Activated B cell treated with CpG ODN at 0.5 μM for 24 hours (primary cell): ENCODE measurements at regions not wholly inside any gene's neighbourhood (a gene's known extent, or its start where the extent isn't known, plus 50 kb on each side); places are given as distances from the start of the nearest gene placed in this dataset.

Experiments used
- ATAC-seq: fragments of 200-7000 bp; cut with Tn5 transposase; one replicate; pipeline ENCODE4 v1.10.0; 2021; ENCODE audit warnings: low read depth, mild to moderate bottlenecking, moderate library complexity
- CTCF ChIA-PET: fragments of 350-600 bp; sonication (Branson Sonifier 250); formaldehyde crosslinking; loops from one replicate; lab custom pipeline; 2021; ENCODE audit warnings: antibody characterized with exemption; lab: Charles Lee
- POLR2A ChIA-PET: fragments of 350-600 bp; sonication (Branson Sonifier 250); formaldehyde crosslinking; loops from one replicate; lab custom pipeline; 2021; ENCODE audit warnings: antibody characterized with exemption; lab: Charles Lee
- DNase-seq: peaks from one replicate; pipeline ENCODE4 v3.0.0; 2022
- H3K27ac Mint-ChIP-seq: one replicate; pipeline ENCODE4 v1.8.0; 2020; ENCODE audit warnings: mixed read lengths
- H3K27me3 Mint-ChIP-seq: one replicate; pipeline ENCODE4 v1.8.0; 2021; ENCODE audit warnings: mixed read lengths
- H3K36me3 Mint-ChIP-seq: one replicate; pipeline ENCODE4 v1.8.0; 2021; ENCODE audit warnings: low read depth, mixed read lengths
- H3K4me1 Mint-ChIP-seq: one replicate; pipeline ENCODE4 v1.8.0; 2021; ENCODE audit warnings: mixed read lengths
- H3K4me3 Mint-ChIP-seq: one replicate; pipeline ENCODE4 v1.8.0; 2020; ENCODE audit warnings: mild to moderate bottlenecking, mixed read lengths
- H3K9me3 Mint-ChIP-seq: one replicate; pipeline ENCODE4 v1.8.0; 2020; ENCODE audit warnings: mixed read lengths
- intact Hi-C: fragments of 100-400 bp; cut with micrococcal nuclease; formaldehyde crosslinking; loops from one replicate; pipeline ENCODE4 v1.15.1; 2024
- TF ChIP-seq, protein P1 (sequence below): fragments of 200-600 bp; IDR thresholded peaks from one replicate; pipeline ENCODE4 v1.8.0; 2022; ENCODE audit warnings: antibody characterized with exemption, mild to moderate bottlenecking

DNA sequence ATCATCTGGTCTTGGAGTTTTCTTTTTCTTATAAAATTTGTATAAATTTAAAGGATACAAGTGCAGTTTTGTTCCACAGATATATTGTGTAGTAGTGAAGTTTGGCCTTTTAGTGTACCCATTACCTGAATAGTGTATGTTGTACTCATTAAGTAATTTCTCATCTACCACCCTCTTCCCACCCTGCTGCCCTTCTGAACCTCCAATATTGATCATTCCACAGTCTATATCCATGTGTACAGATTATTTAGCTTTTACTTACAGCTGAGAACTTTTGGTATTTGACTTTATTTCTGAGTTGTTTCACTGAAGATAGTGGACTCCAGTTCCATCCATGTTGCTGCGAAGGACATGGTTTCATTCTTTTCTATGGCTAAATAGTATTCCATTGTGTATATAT is 63.1 kb upstream of the NR3C1 start:
- no peak overlapping the region for H3K27ac Mint-ChIP-seq
- no peaks in the 10 kb centered on the region for H3K9me3 Mint-ChIP-seq
- intact Hi-C loops, result no loop called here
- no peak overlapping the region for H3K4me3 Mint-ChIP-seq
- POLR2A ChIA-PET, result interaction anchor here (0.6 kb wide), 1 partner anchor 63 kb away, joined by 3 read pairs; the partner anchor contains the start of gene NR3C1
- no peaks in the 10 kb centered on the region for H3K27me3 Mint-ChIP-seq
- no peaks in the 10 kb centered on the region for H3K4me1 Mint-ChIP-seq
- H3K36me3 Mint-ChIP-seq, result no peaks in the 10 kb centered on the region
- TF ChIP-seq, protein P1, sequence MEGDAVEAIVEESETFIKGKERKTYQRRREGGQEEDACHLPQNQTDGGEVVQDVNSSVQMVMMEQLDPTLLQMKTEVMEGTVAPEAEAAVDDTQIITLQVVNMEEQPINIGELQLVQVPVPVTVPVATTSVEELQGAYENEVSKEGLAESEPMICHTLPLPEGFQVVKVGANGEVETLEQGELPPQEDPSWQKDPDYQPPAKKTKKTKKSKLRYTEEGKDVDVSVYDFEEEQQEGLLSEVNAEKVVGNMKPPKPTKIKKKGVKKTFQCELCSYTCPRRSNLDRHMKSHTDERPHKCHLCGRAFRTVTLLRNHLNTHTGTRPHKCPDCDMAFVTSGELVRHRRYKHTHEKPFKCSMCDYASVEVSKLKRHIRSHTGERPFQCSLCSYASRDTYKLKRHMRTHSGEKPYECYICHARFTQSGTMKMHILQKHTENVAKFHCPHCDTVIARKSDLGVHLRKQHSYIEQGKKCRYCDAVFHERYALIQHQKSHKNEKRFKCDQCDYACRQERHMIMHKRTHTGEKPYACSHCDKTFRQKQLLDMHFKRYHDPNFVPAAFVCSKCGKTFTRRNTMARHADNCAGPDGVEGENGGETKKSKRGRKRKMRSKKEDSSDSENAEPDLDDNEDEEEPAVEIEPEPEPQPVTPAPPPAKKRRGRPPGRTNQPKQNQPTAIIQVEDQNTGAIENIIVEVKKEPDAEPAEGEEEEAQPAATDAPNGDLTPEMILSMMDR, result no peak
- ATAC-seq, result no peak
- CTCF ChIA-PET, result no interaction called here
- DNase-seq, result no peak

DNA sequence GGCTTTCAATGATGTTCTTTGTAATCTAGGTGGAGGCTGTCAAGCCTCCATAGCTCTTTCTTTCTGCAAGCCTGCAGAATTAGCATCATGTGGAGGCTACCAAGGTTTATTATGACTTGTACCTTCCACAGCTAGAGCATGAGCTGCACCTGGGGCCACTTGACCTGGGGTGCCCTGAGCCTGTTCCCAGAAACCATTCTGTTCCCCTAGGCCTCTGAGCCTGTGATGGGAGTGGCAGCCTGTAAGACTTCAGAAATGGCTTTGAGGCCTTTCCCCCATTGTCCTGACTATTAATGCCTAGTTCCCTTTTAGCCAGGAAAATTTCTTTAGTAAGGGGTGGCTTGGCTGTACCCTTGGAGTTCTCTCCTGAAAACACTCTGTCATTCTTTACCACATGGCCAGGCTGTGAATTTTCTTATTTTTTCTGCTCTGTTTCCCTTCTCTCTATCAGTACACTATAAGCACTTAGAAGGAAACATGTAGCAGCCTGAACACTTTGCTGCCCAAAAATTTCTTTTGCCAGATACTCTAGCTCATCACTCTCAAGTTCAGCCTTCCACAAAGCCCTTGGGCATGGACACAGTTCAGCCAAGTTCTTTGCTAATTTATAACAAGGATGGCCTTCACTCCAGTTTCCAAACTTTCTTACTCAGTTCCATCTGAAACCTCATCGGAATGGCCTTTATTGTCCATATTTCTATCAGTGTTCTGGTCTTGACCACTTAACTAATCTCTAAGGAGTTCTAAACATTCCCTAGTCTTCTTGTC is 61.4 kb upstream of the NR3C1 start:
- H3K27me3 Mint-ChIP-seq, result no peaks in the 10 kb centered on the region
- no peak overlapping the region for H3K4me3 Mint-ChIP-seq
- ChIA-PET CTCF (no interaction called here), POLR2A (no interaction called here)
- DNase-seq (no peak), ATAC-seq (no peak)
- H3K27ac Mint-ChIP-seq, result no peak overlapping the region
- TF ChIP-seq, protein P1, result no peak
- H3K4me1 Mint-ChIP-seq, result no peaks in the 10 kb centered on the region
- no peaks in the 10 kb centered on the region for H3K9me3 Mint-ChIP-seq
- no peaks in the 10 kb centered on the region for H3K36me3 Mint-ChIP-seq
- intact Hi-C loops, result no loop called here

DNA sequence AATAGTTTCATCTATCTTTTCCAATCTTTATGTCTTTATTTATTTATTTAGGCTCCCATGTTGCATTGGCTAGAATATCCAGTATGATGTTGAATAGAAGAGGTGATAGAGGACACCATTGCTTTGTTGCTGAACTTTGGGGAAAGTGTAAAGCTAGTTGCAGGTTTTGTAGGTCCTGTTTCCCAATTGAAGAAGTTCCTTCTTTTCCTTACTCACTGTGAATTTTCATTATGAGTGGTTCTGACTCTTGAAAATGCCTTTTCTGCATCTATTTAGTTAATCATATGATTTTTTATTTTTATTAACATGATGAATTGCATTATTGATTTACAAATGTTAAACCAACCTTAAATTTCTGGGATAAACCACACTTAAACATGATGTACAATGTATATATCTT is 58.9 kb upstream of the NR3C1 start:
- no peaks in the 10 kb centered on the region for H3K4me1 Mint-ChIP-seq
- H3K9me3 Mint-ChIP-seq, result no peaks in the 10 kb centered on the region
- H3K27ac Mint-ChIP-seq, result no peak overlapping the region
- no peaks in the 10 kb centered on the region for H3K27me3 Mint-ChIP-seq
- H3K36me3 Mint-ChIP-seq, result no peaks in the 10 kb centered on the region
- TF ChIP-seq, protein P1, result no peak
- ChIA-PET CTCF (no interaction called here), POLR2A (no interaction called here)
- no peak for DNase-seq
- ATAC-seq, result no peak
- H3K4me3 Mint-ChIP-seq, result no peak overlapping the region
- intact Hi-C loops, result no loop called here

DNA sequence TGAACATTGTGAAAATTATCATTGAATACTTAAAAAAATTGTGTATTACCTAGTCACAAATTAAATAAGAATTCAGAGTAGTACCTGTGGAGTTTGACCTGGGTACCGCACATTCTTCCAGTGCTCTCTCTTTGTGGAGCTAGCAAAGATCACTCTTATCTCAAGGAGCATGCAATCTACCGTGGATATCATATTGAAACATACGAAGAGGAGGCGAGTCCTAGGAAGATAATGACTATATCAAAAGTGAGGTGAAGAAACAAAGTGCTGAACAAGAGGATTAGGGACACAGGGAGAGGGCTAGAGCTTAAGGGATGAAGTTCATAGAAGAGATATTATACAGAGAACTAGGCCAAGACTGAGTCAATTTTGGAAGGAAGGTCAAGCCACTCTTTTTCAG is 55.9 kb upstream of the NR3C1 start:
- intact Hi-C loops, result no loop called here
- Mint-ChIP-seq H3K9me3 (no peaks in the 10 kb centered on the region), H3K4me1 (no peaks in the 10 kb centered on the region), H3K27ac (no peak overlapping the region), H3K4me3 (no peak overlapping the region), H3K36me3 (no peaks in the 10 kb centered on the region), H3K27me3 (no peaks in the 10 kb centered on the region)
- TF ChIP-seq, protein P1, result no peak
- ATAC-seq (no peak), DNase-seq (no peak)
- POLR2A ChIA-PET, result no interaction called here
- CTCF ChIA-PET, result interaction anchor here (1.1 kb wide), 1 partner anchor 13 kb away, joined by 3 read pairs; no protein-coding TSS in a partner anchor

DNA sequence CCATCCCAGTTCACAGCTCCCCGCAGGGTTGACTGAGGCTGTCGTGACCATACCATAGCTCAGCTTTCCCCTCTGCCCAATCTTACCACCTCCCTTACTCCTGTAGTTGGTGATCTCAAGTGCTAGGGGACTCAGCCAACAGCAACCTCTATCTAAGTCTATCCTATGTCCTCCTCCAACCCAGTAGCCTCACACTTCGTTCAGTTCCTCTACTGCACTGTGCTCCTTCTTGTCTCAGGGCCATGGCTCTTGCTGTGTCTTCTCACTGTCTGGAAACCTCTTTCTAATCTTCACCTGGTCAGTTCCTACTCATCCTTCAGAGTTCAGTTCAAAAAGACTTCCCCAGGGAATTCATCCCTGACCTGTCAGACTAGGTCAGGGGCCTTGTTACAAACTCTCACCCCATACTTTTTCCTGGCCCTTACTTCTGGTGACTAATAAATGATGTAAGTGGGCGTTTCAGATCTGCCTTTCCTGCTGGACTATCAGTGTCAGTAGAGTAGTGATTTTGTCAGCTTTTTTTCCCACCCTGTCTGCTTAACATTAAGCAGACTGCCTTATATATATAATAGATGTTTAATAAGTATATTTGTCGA is 53.6 kb upstream of the NR3C1 start:
- CTCF ChIA-PET, result no interaction called here
- no peaks in the 10 kb centered on the region for H3K9me3 Mint-ChIP-seq
- H3K36me3 Mint-ChIP-seq, result no peaks in the 10 kb centered on the region
- ATAC-seq (no peak), DNase-seq (no peak)
- H3K27me3 Mint-ChIP-seq, result no peaks in the 10 kb centered on the region
- TF ChIP-seq, protein P1, result no peak
- POLR2A ChIA-PET, result no interaction called here
- intact Hi-C loops, result no loop called here
- no peak overlapping the region for H3K4me3 Mint-ChIP-seq
- H3K4me1 Mint-ChIP-seq, result peaks cover 5% of the 10 kb centered on the region
- no peak overlapping the region for H3K27ac Mint-ChIP-seq
